HG02759 (cell line): ENCODE measurements at regions not wholly inside any gene's neighbourhood (a gene's known extent, or its start where the extent isn't known, plus 50 kb on each side); places are given as distances from the start of the nearest gene placed in this dataset.
"Not testable (repeated sequence)": the region's sequence is repeated elsewhere in the genome, so short reads cannot be mapped to it uniquely, and the experiment has no call there.

Source experiments
- ATAC-seq: cut with Tn5 transposase; IDR thresholded peaks from one replicate; pipeline ENCODE4 v1.9.1; 2021; ENCODE audit warnings: mild to moderate bottlenecking, moderate library complexity; ENCODE audit not compliant: unreplicated experiment

GRCh38 chr9:16267281-16268066 is 603.0 kb downstream of the BNC2 start:
- ATAC-seq, result no peak

GRCh38 chr9:16268067-16268881 is 602.2 kb downstream of the BNC2 start:
- ATAC-seq, result no peak

GRCh38 chr9:16271967-16272366 is 598.5 kb downstream of the BNC2 start:
- no peak for ATAC-seq

- no peak for ATAC-seq
Measured at GRCh38 chr9:16272776-16273175, 597.7 kb downstream of the BNC2 start.

- no peak for ATAC-seq
Measured at GRCh38 chr9:16275795-16276624, 594.5 kb downstream of the BNC2 start.

- no peak for ATAC-seq
Measured at GRCh38 chr9:16276866-16277265, 593.6 kb downstream of the BNC2 start.

- no peak for ATAC-seq
Measured at GRCh38 chr9:16277471-16277960, 593.0 kb downstream of the BNC2 start.

GRCh38 chr9:16278326-16278999 is 592.0 kb downstream of the BNC2 start:
- ATAC-seq, result no peak

GRCh38 chr9:16281707-16282106 is 588.8 kb downstream of the BNC2 start:
- no peak for ATAC-seq

- no peak for ATAC-seq
Measured at GRCh38 chr9:16282216-16282615, 588.3 kb downstream of the BNC2 start.

- no peak for ATAC-seq
Measured at GRCh38 chr9:16282718-16283117, 587.8 kb downstream of the BNC2 start.

GRCh38 chr9:16286160-16286559 is 584.3 kb downstream of the BNC2 start:
- ATAC-seq, result no peak

- ATAC-seq, result no peak
Measured at GRCh38 chr9:16289639-16290038, 580.8 kb downstream of the BNC2 start.

- ATAC-seq, result no peak
Measured at GRCh38 chr9:16290169-16290568, 580.3 kb downstream of the BNC2 start.

- no peak for ATAC-seq
Measured at GRCh38 chr9:16291921-16292320, 578.5 kb downstream of the BNC2 start.

- no peak for ATAC-seq
Measured at GRCh38 chr9:16293610-16294009, 576.9 kb downstream of the BNC2 start.

GRCh38 chr9:16294133-16294770 is 576.2 kb downstream of the BNC2 start:
- ATAC-seq, result no peak

GRCh38 chr9:16294940-16295339 is 575.5 kb downstream of the BNC2 start:
- not testable (repeated sequence) for ATAC-seq

GRCh38 chr9:16299368-16299767 is 571.1 kb downstream of the BNC2 start:
- ATAC-seq, result not testable (repeated sequence)

- ATAC-seq, result no peak
Measured at GRCh38 chr9:16303506-16303905, 567.0 kb downstream of the BNC2 start.
